Neural crest cell (in vitro differentiated cells): ENCODE measurements at regions not wholly inside any gene's neighbourhood (a gene's known extent, or its start where the extent isn't known, plus 50 kb on each side); places are given as distances from the start of the nearest gene placed in this dataset.

Experiments used
- DNase-seq: peaks from one replicate; pipeline ENCODE4 v3.0.0; 2021; ENCODE audit warnings: low read depth, mixed read lengths, low spot score
- H3K27ac Mint-ChIP-seq: one replicate; pipeline ENCODE4 v1.8.0; 2021; ENCODE audit warnings: mild to moderate bottlenecking, mixed read lengths; ENCODE audit not compliant: unreplicated experiment
- H3K27me3 Mint-ChIP-seq: 2 replicates; pipeline ENCODE4 v1.8.0; 2021; ENCODE audit warnings: low read depth, mild to moderate bottlenecking, mixed read lengths
- H3K36me3 Mint-ChIP-seq: 2 replicates; pipeline ENCODE4 v1.8.0; 2021; ENCODE audit warnings: low read depth, mild to moderate bottlenecking, mixed read lengths
- H3K4me1 Mint-ChIP-seq: 2 replicates; pipeline ENCODE4 v1.8.0; 2021; ENCODE audit warnings: mixed read lengths
- H3K4me3 Mint-ChIP-seq: one replicate; pipeline ENCODE4 v1.8.0; 2021; ENCODE audit warnings: mild to moderate bottlenecking, mixed read lengths
- H3K9me3 Mint-ChIP-seq: 2 replicates; pipeline ENCODE4 v1.8.0; 2021; ENCODE audit warnings: mixed read lengths
- TF ChIP-seq, protein P1 (sequence below): fragments of 200-600 bp; sonication (generic); conservative IDR thresholded peaks from 2 replicates; pipeline ENCODE4 v1.5.0; 2021; ENCODE audit warnings: antibody characterized with exemption, mild to moderate bottlenecking

DNA sequence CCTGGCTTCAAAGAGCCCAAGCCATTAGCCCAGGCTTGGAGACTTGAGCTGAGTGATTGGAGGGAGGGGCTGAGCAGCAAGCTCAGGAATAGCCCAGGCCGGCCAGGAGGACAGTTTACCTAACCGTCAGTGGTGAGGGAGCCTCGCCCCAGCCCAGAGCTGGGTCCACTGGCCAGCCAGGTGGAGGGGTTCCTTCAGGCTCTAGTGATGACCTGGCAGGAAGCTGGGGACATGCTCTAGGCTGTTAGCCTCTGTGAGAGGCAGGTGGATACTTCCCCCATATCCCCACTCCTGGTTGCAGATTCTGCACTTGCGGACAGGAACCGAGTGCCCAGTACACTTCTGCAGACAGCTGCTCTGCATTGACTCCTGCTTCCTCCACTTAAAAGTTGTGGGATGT, 61.2 kb upstream of the ANTXRL start:
- Mint-ChIP-seq H3K27me3 (no peaks in the 10 kb centered on the region), H3K36me3 (no peaks in the 10 kb centered on the region), H3K4me3 (no peak overlapping the region), H3K27ac (no peak overlapping the region), H3K9me3 (no peaks in the 10 kb centered on the region), H3K4me1 (peaks cover 16% of the 10 kb centered on the region)
- TF ChIP-seq, protein P1, sequence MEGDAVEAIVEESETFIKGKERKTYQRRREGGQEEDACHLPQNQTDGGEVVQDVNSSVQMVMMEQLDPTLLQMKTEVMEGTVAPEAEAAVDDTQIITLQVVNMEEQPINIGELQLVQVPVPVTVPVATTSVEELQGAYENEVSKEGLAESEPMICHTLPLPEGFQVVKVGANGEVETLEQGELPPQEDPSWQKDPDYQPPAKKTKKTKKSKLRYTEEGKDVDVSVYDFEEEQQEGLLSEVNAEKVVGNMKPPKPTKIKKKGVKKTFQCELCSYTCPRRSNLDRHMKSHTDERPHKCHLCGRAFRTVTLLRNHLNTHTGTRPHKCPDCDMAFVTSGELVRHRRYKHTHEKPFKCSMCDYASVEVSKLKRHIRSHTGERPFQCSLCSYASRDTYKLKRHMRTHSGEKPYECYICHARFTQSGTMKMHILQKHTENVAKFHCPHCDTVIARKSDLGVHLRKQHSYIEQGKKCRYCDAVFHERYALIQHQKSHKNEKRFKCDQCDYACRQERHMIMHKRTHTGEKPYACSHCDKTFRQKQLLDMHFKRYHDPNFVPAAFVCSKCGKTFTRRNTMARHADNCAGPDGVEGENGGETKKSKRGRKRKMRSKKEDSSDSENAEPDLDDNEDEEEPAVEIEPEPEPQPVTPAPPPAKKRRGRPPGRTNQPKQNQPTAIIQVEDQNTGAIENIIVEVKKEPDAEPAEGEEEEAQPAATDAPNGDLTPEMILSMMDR = no peak
- DNase-seq = no peak

DNA sequence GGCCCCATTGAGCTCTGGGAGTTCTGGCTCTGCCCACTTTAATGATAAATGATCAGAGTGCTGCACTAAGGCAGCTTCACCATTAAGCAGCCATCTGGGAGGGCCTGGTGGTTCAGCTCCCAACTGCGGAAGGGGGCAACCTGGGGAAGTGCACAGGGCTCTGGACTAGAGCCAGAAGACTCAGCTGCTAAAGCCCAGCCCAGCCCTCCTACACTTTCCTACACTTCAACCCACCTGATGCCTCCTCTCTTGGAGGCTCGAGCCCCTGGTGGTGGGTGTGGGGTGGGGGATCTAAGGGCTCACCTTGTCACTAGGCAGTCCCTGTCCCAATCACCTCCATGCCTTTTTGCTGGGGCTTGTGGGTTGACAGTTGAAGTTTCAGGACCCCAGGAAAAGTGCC, 60.6 kb upstream of the ANTXRL start:
- no peak overlapping the region for H3K27ac Mint-ChIP-seq
- DNase-seq = no peak
- H3K4me1 Mint-ChIP-seq = peaks cover 13% of the 10 kb centered on the region
- H3K9me3 Mint-ChIP-seq = no peaks in the 10 kb centered on the region
- H3K4me3 Mint-ChIP-seq = no peak overlapping the region
- no peaks in the 10 kb centered on the region for H3K36me3 Mint-ChIP-seq
- H3K27me3 Mint-ChIP-seq = no peaks in the 10 kb centered on the region
- TF ChIP-seq, protein P1 = no peak

DNA sequence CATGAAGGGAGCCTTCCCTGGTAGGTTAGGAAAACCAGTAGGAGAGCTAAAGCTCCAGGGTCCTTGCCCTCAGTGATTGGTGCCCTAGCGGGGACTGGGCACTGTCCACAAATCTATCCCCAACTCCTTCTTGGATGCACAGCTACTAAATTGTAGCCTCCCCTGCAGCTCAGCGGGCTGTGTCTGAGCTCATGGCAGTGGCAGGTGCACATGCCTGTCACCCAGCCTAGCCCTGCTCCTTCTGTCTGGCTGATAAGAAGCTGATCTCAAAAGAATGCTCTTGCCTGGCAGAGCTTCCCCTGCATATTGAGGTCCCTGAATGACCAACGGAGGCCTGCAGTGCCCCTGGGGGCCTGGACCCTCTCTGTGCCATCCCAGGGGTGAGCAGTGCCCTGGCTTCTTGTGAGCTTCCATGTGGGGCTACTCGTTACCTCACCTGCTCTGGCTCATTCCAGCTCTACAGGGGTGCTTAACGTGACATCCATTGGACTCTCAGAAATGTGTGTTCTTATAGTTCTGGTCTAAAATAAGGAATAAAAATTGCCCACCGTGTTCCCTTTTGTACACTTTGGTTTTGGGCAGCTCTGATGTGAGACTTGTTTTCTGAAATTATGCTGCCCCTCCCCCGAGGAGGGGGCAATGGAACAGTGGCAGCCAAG, 59.8 kb upstream of the ANTXRL start:
- H3K9me3 Mint-ChIP-seq = no peaks in the 10 kb centered on the region
- no peak overlapping the region for H3K4me3 Mint-ChIP-seq
- H3K36me3 Mint-ChIP-seq = no peaks in the 10 kb centered on the region
- H3K27ac Mint-ChIP-seq = no peak overlapping the region
- no peaks in the 10 kb centered on the region for H3K27me3 Mint-ChIP-seq
- no peak for DNase-seq
- peaks cover 8% of the 10 kb centered on the region for H3K4me1 Mint-ChIP-seq
- TF ChIP-seq, protein P1 = no peak

DNA sequence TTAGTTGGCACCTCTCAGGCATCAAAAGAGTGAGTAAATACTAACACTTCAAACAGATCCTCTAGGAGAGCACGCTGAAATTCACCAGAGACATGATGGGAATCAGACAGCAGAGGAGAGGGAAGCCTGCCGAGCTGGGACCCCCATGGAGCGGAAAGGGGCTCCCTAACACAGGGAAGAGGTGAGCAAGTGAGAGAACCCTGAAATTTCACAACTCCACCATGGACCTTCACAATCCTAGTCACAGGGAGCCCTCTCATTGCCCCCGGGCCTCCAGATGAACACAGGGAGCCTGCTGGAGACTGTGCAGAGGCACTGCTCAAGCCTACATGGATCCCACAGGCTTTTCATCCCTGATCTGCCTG, 59.2 kb upstream of the ANTXRL start:
- no peaks in the 10 kb centered on the region for H3K36me3 Mint-ChIP-seq
- no peak overlapping the region for H3K4me3 Mint-ChIP-seq
- TF ChIP-seq, protein P1 = no peak
- no peaks in the 10 kb centered on the region for H3K27me3 Mint-ChIP-seq
- H3K9me3 Mint-ChIP-seq = no peaks in the 10 kb centered on the region
- DNase-seq = no peak
- H3K27ac Mint-ChIP-seq = no peak overlapping the region
- peaks cover 3% of the 10 kb centered on the region for H3K4me1 Mint-ChIP-seq

DNA sequence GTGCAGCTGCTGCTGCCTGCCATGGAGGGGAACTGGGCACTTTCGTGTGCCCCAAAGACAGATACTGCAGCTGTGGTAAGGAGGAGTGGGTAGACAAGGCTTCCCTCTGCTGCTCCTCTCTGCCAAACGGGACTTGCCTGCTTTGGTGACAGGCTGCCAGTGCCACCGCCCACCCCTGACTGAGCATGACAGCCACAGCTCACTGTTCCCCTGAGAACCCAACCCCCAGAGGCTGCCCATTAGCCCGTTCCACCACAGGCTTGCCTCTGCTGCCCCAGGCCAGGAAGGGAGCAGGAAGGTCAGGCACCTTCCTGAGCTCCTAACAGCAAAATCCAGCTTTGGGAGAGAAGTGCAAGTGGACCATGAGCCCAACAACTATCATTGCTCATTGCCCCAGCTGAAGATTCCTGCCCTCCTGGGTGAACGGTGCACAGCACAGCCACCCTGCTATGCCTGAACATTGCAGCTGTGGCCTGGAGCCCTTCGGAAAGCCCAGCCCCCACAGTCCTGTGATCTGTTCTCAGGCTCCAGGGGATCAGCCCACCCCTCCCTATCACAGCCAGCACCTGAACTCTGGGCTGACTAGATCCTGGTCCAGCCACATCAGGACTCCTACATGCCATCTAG, 58.7 kb upstream of the ANTXRL start:
- H3K27me3 Mint-ChIP-seq = no peaks in the 10 kb centered on the region
- H3K4me1 Mint-ChIP-seq = no peaks in the 10 kb centered on the region
- no peak overlapping the region for H3K27ac Mint-ChIP-seq
- no peak for DNase-seq
- H3K4me3 Mint-ChIP-seq = no peak overlapping the region
- no peaks in the 10 kb centered on the region for H3K36me3 Mint-ChIP-seq
- TF ChIP-seq, protein P1 = no peak
- no peaks in the 10 kb centered on the region for H3K9me3 Mint-ChIP-seq
